ENCODE measurements at regions not wholly inside any gene's neighbourhood (a gene's known extent, or its start where the extent isn't known, plus 50 kb on each side); places are given as distances from the start of the nearest gene placed in this dataset.
A peak's percentile ranks its signal among the peaks of the same experiment; 100 is the strongest.
"Not testable (repeated sequence)": the region's sequence is repeated elsewhere in the genome, so short reads cannot be mapped to it uniquely, and the experiment has no call there.

DNA sequence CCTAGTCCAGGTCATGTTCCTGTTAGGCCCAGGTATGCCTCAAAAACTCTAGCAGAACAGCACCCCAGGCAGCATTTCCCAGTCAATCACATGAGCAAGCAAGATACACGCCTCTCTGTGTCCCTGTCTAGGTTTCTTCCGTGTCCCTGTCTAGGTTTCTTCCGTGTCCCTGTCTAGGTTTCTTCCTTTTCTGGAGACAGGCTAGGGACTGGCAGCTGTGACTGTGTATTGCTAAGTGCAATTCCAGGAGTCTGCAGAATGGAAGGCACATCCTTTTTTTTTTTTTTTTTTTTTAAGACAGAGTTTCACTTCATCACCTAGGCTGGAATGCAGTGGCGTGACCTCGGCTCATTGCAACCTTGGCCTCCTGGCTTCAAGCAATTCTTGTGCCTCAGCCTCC lies 77.6 kb downstream of the SETD4 start:
- no peaks in the 10 kb centered on the region for H3K4me1 Mint-ChIP-seq
- no peak overlapping the region for H3K27ac Mint-ChIP-seq
- H3K4me3 Mint-ChIP-seq, result peak overlapping the region in 1 of 4 donors; percentile 14
- no peaks in the 10 kb centered on the region for H3K36me3 Mint-ChIP-seq
- H3K27me3 Mint-ChIP-seq, result peaks cover 2% of the 10 kb centered on the region
- peaks cover 1 to 10% (median 8%) of the 10 kb centered on the region in 3 donors for H3K9me3 Mint-ChIP-seq

- Mint-ChIP-seq H3K4me1 (peaks cover 0 to 2% (median 1%) of the 10 kb centered on the region in 3 donors), H3K36me3 (no peaks in the 10 kb centered on the region), H3K4me3 (no peak overlapping the region), H3K9me3 (peaks cover 1 to 11% (median 9%) of the 10 kb centered on the region in 3 donors), H3K27me3 (peaks cover 4% of the 10 kb centered on the region), H3K27ac (no peak overlapping the region)
Measured at GRCh38 chr21:35981514-35982070, 78.7 kb downstream of the SETD4 start.

- no peaks in the 10 kb centered on the region for H3K36me3 Mint-ChIP-seq
- H3K9me3 Mint-ChIP-seq, result peaks cover 1 to 11% (median 11%) of the 10 kb centered on the region in 3 donors
- no peak overlapping the region for H3K4me3 Mint-ChIP-seq
Measured at GRCh38 chr21:35980821-35981220, 79.5 kb downstream of the SETD4 start.

DNA sequence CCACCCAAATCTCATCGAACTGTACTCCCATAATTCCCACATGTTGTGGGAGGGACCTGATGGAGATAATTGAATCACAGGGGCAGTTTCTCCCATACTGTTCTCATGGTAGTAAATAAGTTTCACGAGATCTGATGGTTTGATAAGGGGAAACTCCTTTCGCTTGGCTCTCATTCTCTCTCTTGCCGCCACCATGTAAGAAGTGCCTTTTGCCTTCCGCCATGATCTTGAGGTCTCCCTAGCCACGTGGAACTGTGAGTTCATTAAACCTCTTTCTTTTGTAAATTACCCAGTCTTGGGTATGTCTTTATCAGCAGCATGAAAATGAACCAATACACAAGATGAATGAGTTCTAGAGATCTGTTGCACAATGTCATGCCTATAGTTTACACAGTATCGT lies 82.5 kb downstream of the SETD4 start:
- peak overlapping the region in 1 of 4 donors; percentile 42 for H3K4me3 Mint-ChIP-seq
- H3K27ac Mint-ChIP-seq, H3K27me3 Mint-ChIP-seq, H3K4me1 Mint-ChIP-seq, H3K36me3 Mint-ChIP-seq: not testable (repeated sequence)
- H3K9me3 Mint-ChIP-seq, result peaks cover 1 to 11% (median 11%) of the 10 kb centered on the region in 3 donors

More at GRCh38 chr21:35980821-35981220, 79.5 kb downstream of the SETD4 start:
- H3K27me3 Mint-ChIP-seq, result peaks cover 4% of the 10 kb centered on the region
- no peak overlapping the region for H3K27ac Mint-ChIP-seq
- H3K4me1 Mint-ChIP-seq, result peaks cover 0 to 3% (median 2%) of the 10 kb centered on the region in 3 donors

DNA sequence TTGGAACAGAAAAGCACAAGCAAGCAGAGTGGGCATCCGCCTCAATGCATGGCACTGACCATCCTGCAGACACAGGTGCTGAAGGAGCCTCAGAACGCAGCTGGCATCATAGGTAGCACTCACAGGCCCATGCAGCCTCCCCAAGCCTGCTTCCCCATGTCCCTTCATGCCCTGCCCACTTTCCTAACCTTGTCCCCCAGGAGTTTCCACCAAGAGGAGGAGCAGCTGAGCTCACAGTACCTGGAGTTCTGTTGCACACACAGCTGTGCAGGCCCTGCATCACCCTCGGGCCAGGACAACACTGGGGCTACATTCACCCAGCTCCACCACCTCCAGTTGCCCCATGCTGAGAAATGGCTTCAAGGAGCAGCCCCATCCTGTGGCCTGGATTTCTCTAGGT lies 83.4 kb downstream of the SETD4 start:
- Mint-ChIP-seq H3K27ac (no peak overlapping the region), H3K4me1 (peaks cover 0 to 3% (median 2%) of the 10 kb centered on the region in 3 donors), H3K36me3 (no peaks in the 10 kb centered on the region), H3K4me3 (no peak overlapping the region), H3K9me3 (peaks cover 1 to 11% (median 11%) of the 10 kb centered on the region in 3 donors), H3K27me3 (peaks cover 10% of the 10 kb centered on the region)

- Mint-ChIP-seq H3K36me3 (no peaks in the 10 kb centered on the region), H3K4me1 (peaks cover 0 to 3% (median 2%) of the 10 kb centered on the region in 3 donors), H3K27me3 (peaks cover 10% of the 10 kb centered on the region), H3K4me3 (no peak overlapping the region), H3K27ac (no peak overlapping the region), H3K9me3 (peaks cover 1 to 11% (median 11%) of the 10 kb centered on the region in 3 donors)
Measured at GRCh38 chr21:35976481-35976880, 83.8 kb downstream of the SETD4 start.

DNA sequence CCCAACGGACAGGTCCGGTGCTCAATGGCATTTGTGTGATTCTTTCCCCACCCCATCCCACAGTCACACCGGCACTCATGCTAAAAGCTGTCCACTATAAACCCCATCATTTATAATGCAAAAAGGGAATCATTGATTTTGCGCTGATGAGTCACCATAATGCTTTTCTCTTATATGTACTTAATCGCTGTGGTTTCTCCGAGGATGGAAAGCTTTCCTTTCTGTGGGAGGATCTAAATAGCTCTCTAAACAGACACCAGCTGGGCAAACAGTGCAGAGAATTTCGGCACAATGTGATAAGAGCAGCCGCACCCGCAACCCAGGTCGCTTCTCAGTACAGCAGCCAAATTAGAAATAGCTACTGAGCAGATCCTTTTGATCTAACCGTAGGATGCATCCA lies 85.6 kb downstream of the SETD4 start:
- Mint-ChIP-seq H3K36me3 (peaks cover 2% of the 10 kb centered on the region), H3K27me3 (peaks cover 14% of the 10 kb centered on the region), H3K9me3 (peaks cover 1 to 11% (median 11%) of the 10 kb centered on the region in 3 donors), H3K27ac (no peak overlapping the region), H3K4me1 (peaks cover 0 to 3% (median 2%) of the 10 kb centered on the region in 3 donors), H3K4me3 (no peak overlapping the region)

GRCh38 chr21:35971824-35972223 lies 88.5 kb downstream of the SETD4 start:
- Mint-ChIP-seq H3K36me3 (peaks cover 2% of the 10 kb centered on the region), H3K4me3 (no peak overlapping the region), H3K27ac (no peak overlapping the region), H3K9me3 (peaks cover 0 to 2% (median 0%) of the 10 kb centered on the region in 3 donors), H3K27me3 (peaks cover 12% of the 10 kb centered on the region), H3K4me1 (peaks cover 0 to 3% (median 0%) of the 10 kb centered on the region in 3 donors)

DNA sequence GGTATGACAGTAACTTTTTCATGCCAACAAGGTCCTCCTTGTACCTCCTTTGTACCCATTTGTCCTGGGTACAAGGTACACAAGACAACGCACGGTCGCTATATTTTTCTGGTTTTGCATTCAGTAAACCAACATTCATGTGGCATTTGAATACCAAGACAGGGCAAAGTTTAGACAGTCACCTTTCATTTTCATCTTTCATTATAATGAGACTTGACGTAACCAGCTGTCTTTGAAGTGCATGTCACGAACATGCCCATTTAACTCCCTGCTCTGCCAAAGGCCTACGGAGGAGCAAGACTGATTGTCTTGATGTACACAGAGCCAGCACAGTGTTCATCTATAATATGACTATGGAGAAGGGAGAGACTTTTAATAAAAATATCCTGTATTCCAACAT lies 91.0 kb downstream of the SETD4 start:
- Mint-ChIP-seq H3K27me3 (peaks cover 7% of the 10 kb centered on the region), H3K4me3 (no peak overlapping the region), H3K9me3 (no peaks in the 10 kb centered on the region), H3K36me3 (peaks cover 2% of the 10 kb centered on the region), H3K27ac (no peak overlapping the region), H3K4me1 (peaks cover 0 to 1% (median 0%) of the 10 kb centered on the region in 3 donors)

- no peak overlapping the region for H3K4me3 Mint-ChIP-seq
Measured at GRCh38 chr21:35968564-35968963, 91.8 kb downstream of the SETD4 start.

GRCh38 chr21:35965699-35966098 lies 94.6 kb downstream of the SETD4 start:
- peaks cover 0 to 1% (median 0%) of the 10 kb centered on the region in 3 donors for H3K4me1 Mint-ChIP-seq
- peaks cover 0 to 1% (median 0%) of the 10 kb centered on the region in 3 donors for H3K9me3 Mint-ChIP-seq
- peaks cover 6% of the 10 kb centered on the region for H3K27me3 Mint-ChIP-seq
- peaks cover 2% of the 10 kb centered on the region for H3K36me3 Mint-ChIP-seq
- no peak overlapping the region for H3K4me3 Mint-ChIP-seq
- no peak overlapping the region for H3K27ac Mint-ChIP-seq

More at GRCh38 chr21:35968564-35968963, 91.8 kb downstream of the SETD4 start:
- Mint-ChIP-seq H3K36me3 (peaks cover 2% of the 10 kb centered on the region), H3K27ac (no peak overlapping the region), H3K4me1 (peaks cover 0 to 1% (median 0%) of the 10 kb centered on the region in 3 donors), H3K27me3 (peaks cover 8% of the 10 kb centered on the region), H3K9me3 (no peaks in the 10 kb centered on the region)

GRCh38 chr21:35963920-35964451 lies 96.3 kb downstream of the SETD4 start:
- Mint-ChIP-seq H3K4me3 (no peak overlapping the region), H3K9me3 (peaks cover 0 to 1% (median 0%) of the 10 kb centered on the region in 3 donors), H3K36me3 (no peaks in the 10 kb centered on the region), H3K27me3 (peaks cover 4% of the 10 kb centered on the region), H3K27ac (no peak overlapping the region), H3K4me1 (peaks cover 0 to 5% (median 2%) of the 10 kb centered on the region in 3 donors)

DNA sequence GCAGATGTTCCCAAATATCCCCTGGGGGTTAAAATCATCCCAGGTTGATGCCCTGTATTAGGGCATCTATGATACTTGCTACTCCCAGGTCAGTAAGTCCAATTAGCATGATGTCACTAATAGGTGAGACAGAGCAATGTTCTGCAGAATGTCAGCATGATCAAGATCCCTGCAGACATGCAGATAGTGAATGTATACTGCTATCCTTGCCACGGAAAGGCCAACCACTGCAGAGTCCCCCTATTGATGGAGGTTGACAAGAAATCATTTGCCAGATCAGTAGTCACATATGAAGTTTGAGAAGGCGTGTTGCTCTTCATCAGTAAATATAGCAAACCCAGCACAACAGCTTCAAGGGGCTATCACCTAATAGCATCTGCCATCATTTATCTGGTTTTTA lies 97.4 kb downstream of the SETD4 start:
- Mint-ChIP-seq H3K27ac (no peak overlapping the region), H3K36me3 (no peaks in the 10 kb centered on the region), H3K9me3 (peaks cover 0 to 1% (median 0%) of the 10 kb centered on the region in 3 donors), H3K4me3 (no peak overlapping the region), H3K27me3 (peaks cover 4% of the 10 kb centered on the region), H3K4me1 (peaks cover 0 to 5% (median 2%) of the 10 kb centered on the region in 3 donors)

DNA sequence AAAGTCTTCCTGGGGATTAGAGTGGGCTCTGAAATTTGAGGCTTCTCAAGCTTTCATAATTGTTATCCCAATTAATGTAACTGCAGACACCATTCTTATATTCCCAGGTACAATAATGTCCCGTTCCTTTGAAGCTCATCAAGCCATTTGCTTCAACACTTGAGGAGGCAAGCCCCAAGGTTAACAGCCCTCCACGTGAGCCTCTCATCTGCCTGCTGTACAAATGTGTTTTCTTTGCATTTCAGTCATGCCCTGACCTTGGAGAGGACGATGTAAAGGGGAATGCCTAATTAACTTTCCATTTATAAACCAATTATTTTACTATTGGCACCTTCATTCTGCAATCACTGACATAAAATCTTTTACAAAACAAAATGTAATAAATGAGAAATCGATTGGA lies 106.3 kb downstream of the SETD4 start:
- H3K27ac Mint-ChIP-seq, result no peak overlapping the region
- peaks cover 8% of the 10 kb centered on the region for H3K27me3 Mint-ChIP-seq
- H3K4me1 Mint-ChIP-seq, result no peaks in the 10 kb centered on the region
- H3K9me3 Mint-ChIP-seq, result peaks cover 0 to 2% (median 0%) of the 10 kb centered on the region in 3 donors
- H3K36me3 Mint-ChIP-seq, result no peaks in the 10 kb centered on the region
- no peak overlapping the region for H3K4me3 Mint-ChIP-seq

DNA sequence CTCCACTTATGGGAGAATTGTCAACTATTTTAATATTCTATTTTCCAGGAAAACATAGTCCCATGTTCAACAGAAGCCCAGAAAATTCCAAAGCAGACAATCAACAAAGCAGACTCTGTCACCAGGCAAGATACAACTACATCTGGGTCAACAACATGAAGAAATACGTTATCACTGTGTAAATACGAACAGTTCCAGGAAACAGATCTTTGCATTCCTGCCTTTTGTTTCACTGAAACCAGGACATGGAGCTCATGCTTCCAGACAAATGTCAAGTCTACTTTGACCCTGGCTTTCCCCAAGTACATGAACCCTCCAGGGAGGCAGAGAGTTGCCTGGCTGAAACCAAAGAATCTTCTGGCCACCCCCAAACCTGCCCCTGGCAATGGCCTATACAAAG lies 106.7 kb downstream of the SETD4 start:
- Mint-ChIP-seq H3K36me3 (no peaks in the 10 kb centered on the region), H3K27ac (no peak overlapping the region), H3K4me1 (no peaks in the 10 kb centered on the region), H3K27me3 (peaks cover 8% of the 10 kb centered on the region), H3K9me3 (peaks cover 0 to 2% (median 0%) of the 10 kb centered on the region in 3 donors), H3K4me3 (no peak overlapping the region)

Measured in IgD-negative memory B cell (primary cell).